ENCODE measurements at regions not wholly inside any gene's neighbourhood (a gene's known extent, or its start where the extent isn't known, plus 50 kb on each side); places are given as distances from the start of the nearest gene placed in this dataset.

DNA sequence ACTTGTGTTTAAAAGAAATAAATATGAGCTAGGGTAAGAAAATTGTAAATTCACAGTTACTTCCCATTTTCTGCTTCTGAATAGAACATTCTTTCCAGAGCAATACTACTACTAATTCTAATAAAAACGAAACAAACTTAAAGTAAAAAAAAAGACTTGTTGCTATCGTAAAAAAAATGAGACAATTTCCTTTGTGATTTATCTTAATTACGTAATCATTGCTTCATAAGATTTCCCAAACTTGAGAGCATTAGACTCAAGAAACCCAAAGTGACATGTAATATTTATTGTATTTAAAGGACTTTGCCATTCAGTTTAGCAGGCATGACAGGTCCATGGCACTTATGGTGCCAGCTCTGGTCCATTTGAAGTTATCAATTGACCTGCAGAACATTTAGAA, 153.8 kb downstream of the AQP4 start:
- no peaks in the 10 kb centered on the region for H3K36me3 ChIP-seq (ENCODE audit: control insufficient read depth, insufficient read depth, low read length)
- H3K27me3 ChIP-seq (ENCODE audit: control insufficient read depth, insufficient read depth, low read length), result peaks cover 6% of the 10 kb centered on the region
- no peak overlapping the region for H3K9ac ChIP-seq (ENCODE audit: low read depth, low read length)
- H3K4me3 ChIP-seq (ENCODE audit: low read depth, low read length), result no peak overlapping the region
- peaks cover 16% of the 10 kb centered on the region for H3K4me1 ChIP-seq (ENCODE audit: control insufficient read depth, insufficient read depth, low read length)
- no peaks in the 10 kb centered on the region for H3K9me3 ChIP-seq (ENCODE audit: control insufficient read depth, insufficient read depth, low read length)

DNA sequence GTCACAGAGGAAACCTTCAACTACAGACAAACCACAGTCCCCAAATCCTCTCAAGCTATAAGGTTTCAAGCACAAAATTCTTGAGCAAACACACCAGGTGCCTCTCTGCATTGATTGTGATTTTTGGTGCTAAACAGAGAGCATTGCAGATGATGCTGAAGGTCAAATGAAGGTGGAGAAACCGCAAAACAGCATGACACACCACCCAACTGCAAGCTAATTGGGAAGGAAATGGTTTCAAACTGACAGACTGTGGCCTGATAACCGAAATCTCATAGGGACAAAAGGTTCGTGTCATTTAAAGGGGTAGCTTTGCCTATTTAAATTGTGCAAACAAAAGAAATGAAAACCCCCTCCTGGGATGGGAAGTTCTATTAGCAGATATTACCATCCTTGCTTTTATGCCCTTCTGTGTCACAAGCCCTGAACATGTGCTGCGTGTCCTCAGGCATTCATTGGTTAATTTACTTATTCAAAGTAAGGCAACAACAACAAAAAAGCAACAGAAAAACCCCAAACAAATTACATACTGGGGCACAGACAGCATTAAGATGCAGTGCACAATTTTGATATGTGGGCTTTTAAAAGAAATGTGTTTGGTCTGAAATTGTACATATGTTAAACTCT, 154.9 kb downstream of the AQP4 start:
- Histone ChIP-seq H3K4me3 (ENCODE audit: low read depth, low read length) (no peak overlapping the region), H3K9me3 (ENCODE audit: control insufficient read depth, insufficient read depth, low read length) (no peaks in the 10 kb centered on the region), H3K9ac (ENCODE audit: low read depth, low read length) (no peak overlapping the region), H3K36me3 (ENCODE audit: control insufficient read depth, insufficient read depth, low read length) (no peaks in the 10 kb centered on the region), H3K4me1 (ENCODE audit: control insufficient read depth, insufficient read depth, low read length) (peaks cover 16% of the 10 kb centered on the region), H3K27me3 (ENCODE audit: control insufficient read depth, insufficient read depth, low read length) (peaks cover 9% of the 10 kb centered on the region)

DNA sequence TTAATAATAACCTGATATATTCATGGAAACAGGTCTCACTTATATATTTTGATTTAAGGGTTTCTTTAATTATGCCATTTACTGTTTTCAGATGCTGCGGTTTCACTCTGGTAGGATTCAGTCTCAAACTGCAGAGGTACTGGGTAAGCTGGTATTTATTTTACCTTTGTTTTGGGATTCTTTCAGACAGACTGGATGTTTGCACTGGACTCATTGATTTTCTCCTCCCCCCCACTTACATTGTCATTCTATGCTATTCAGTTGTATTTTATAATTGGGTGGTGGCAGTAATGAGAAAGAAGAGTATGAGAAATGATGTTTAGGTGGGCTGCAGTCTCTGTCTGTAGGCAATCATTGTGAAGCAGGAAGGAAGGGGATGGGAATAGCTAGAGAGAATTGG, 155.6 kb downstream of the AQP4 start:
- H3K4me3 ChIP-seq (ENCODE audit: low read depth, low read length), result no peak overlapping the region
- no peaks in the 10 kb centered on the region for H3K9me3 ChIP-seq (ENCODE audit: control insufficient read depth, insufficient read depth, low read length)
- no peak overlapping the region for H3K9ac ChIP-seq (ENCODE audit: low read depth, low read length)
- H3K4me1 ChIP-seq (ENCODE audit: control insufficient read depth, insufficient read depth, low read length), result peaks cover 16% of the 10 kb centered on the region
- no peaks in the 10 kb centered on the region for H3K36me3 ChIP-seq (ENCODE audit: control insufficient read depth, insufficient read depth, low read length)
- peaks cover 12% of the 10 kb centered on the region for H3K27me3 ChIP-seq (ENCODE audit: control insufficient read depth, insufficient read depth, low read length)

DNA sequence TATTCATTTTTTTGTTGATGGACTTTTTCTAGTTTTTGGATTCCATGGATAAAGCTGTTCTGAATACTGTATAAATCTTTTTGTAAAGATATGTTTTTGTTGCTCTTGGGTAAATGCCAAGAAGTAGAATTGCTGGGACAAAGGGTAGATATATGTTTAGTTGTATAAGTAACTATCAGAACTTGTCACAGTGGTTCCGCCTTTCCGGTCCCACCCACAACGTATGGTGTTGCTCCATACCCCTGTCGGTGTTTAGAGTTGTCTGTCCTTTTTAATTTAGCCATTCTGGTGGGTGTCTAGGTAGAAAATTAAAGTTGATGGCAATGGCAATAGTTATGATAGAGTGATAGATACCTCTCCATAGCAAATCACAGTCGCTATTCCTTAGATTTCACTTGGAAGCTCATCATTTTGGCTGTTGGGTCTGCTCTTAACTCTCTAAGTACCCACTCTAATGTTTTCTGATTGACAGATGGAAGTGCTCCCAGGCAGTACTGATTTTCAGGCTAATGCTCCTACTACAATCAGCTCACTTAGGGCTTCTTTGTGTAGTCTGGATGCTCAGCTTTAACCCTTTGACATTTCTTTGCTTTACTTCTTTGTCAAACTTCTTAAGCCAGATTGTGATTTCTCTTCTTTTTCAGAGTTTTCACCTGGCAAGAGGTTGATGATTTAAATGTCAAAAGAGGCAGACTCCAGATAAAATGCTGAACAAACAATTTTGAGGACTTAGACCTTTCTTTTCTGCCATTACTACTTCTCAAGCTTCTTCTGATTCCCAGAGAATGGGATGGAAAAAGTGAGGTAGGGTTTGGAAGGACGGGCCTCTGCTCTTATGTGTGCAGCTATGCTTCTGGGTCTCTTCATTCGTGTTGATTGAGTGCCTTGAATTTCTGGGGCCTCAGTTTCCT, 156.4 kb downstream of the AQP4 start:
- Histone ChIP-seq H3K4me3 (ENCODE audit: low read depth, low read length) (no peak overlapping the region), H3K9me3 (ENCODE audit: control insufficient read depth, insufficient read depth, low read length) (no peaks in the 10 kb centered on the region), H3K27me3 (ENCODE audit: control insufficient read depth, insufficient read depth, low read length) (peaks cover 16% of the 10 kb centered on the region), H3K4me1 (ENCODE audit: control insufficient read depth, insufficient read depth, low read length) (peaks cover 16% of the 10 kb centered on the region), H3K9ac (ENCODE audit: low read depth, low read length) (no peak overlapping the region), H3K36me3 (ENCODE audit: control insufficient read depth, insufficient read depth, low read length) (no peaks in the 10 kb centered on the region)

DNA sequence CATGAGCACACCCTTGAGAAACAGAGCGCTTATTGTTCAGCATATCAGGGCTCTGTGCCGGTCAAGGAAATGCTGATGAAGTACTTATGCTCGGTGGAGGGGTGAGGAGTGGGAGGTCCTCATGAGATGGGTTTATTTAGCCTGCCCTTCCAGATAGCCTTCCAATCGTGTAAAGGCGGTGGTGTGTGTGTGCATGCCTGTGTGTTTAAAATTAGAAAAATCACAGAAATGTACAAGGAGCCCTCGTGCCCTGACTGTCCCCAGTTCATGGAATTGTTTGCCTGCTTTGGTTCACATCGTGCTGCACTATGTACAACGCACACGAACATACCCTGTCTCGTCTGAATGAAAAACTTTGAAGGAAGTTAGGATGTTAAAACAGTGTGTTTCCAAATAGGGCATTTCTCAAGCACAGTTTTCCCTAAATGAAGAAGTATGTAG, 158.6 kb downstream of the AQP4 start:
- Histone ChIP-seq H3K4me3 (ENCODE audit: low read depth, low read length) (no peak overlapping the region), H3K4me1 (ENCODE audit: control insufficient read depth, insufficient read depth, low read length) (peaks cover 16% of the 10 kb centered on the region), H3K36me3 (ENCODE audit: control insufficient read depth, insufficient read depth, low read length) (no peaks in the 10 kb centered on the region), H3K9me3 (ENCODE audit: control insufficient read depth, insufficient read depth, low read length) (no peaks in the 10 kb centered on the region), H3K9ac (ENCODE audit: low read depth, low read length) (no peak overlapping the region), H3K27me3 (ENCODE audit: control insufficient read depth, insufficient read depth, low read length) (peaks cover 35% of the 10 kb centered on the region)

DNA sequence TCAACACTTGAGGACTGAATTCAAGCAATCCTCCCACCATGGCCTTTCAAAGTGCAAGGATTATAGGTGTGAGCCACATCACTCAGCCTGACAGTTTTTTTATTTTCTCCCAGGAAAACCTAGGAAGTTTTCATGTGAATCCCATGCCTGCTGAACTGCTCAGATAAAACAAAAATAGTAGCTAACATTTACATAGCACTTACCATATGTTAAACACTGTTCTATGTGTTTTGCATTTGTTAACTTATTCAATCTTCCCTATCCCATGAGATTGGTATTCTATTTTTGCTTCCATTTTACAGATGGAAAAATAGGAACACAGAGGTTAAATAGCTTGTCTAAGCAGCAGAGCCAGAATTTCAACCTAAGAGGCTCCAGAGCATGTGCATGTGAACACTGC, 157.4 kb upstream of the KCTD1 start:
- no peaks in the 10 kb centered on the region for H3K9me3 ChIP-seq (ENCODE audit: control insufficient read depth, insufficient read depth, low read length)
- H3K36me3 ChIP-seq (ENCODE audit: control insufficient read depth, insufficient read depth, low read length), result no peaks in the 10 kb centered on the region
- H3K4me1 ChIP-seq (ENCODE audit: control insufficient read depth, insufficient read depth, low read length), result peaks cover 14% of the 10 kb centered on the region
- H3K27me3 ChIP-seq (ENCODE audit: control insufficient read depth, insufficient read depth, low read length), result peaks cover 47% of the 10 kb centered on the region
- no peak overlapping the region for H3K9ac ChIP-seq (ENCODE audit: low read depth, low read length)
- no peak overlapping the region for H3K4me3 ChIP-seq (ENCODE audit: low read depth, low read length)

DNA sequence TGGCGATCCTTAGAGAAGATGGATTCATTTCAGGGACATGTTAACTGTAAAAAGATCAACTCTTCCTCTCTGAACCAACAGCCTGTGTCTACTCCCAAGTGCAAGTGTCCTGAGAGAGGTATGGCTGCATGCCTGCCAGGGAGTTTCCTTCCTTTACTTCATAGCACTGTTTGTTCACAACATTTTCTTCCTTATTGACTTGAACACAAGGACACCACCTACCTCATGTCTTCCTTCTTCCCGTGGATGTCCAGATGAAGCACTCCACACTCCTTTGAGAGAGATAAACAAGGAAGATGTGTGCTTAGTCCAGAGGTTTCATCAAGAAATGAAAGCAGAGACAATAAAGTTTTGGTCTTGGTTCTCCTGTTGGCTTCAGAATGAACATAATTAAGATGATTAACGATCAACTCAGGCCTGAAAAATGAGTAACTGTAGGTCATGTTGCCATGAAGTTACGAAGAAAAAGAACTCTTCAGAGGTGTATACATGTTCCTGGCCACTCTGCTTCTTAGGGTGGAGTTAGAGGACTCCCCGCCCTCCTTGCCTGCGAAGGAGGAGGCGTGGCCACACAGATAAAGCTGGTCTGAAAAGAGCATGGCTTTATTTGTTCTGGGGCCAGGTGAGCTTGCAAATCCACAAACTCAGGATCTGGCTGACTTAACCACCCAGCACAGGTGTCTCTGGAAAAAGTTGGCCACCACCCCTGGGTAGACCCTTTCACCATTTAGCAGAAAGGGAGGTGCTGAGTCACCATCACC, 155.0 kb upstream of the KCTD1 start:
- peaks cover 71% of the 10 kb centered on the region for H3K27me3 ChIP-seq (ENCODE audit: control insufficient read depth, insufficient read depth, low read length)
- no peak overlapping the region for H3K4me3 ChIP-seq (ENCODE audit: low read depth, low read length)
- H3K9ac ChIP-seq (ENCODE audit: low read depth, low read length), result no peak overlapping the region
- H3K9me3 ChIP-seq (ENCODE audit: control insufficient read depth, insufficient read depth, low read length), result no peaks in the 10 kb centered on the region
- no peaks in the 10 kb centered on the region for H3K4me1 ChIP-seq (ENCODE audit: control insufficient read depth, insufficient read depth, low read length)
- no peaks in the 10 kb centered on the region for H3K36me3 ChIP-seq (ENCODE audit: control insufficient read depth, insufficient read depth, low read length)

DNA sequence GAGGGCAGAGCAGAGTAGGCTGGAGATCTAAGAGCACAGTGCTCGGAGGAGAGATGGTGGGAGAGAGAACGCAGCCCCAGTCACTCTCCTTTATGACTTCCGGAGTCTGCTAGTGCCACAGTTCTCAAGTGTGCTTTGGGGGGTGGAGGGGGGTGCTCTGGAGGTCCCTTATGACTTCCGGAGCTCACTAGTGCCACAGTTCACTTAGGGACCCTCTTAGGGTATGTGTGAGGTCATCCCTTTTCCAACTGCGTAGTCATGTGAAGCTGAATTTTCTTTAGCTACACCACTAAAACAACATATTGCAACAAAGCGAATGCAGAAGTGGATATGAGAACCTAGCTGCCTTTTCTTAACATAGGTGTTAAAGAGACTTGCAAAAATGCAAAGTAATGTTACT, 153.7 kb upstream of the KCTD1 start:
- Histone ChIP-seq H3K9me3 (ENCODE audit: control insufficient read depth, insufficient read depth, low read length) (no peaks in the 10 kb centered on the region), H3K4me1 (ENCODE audit: control insufficient read depth, insufficient read depth, low read length) (no peaks in the 10 kb centered on the region), H3K27me3 (ENCODE audit: control insufficient read depth, insufficient read depth, low read length) (peaks cover 79% of the 10 kb centered on the region), H3K36me3 (ENCODE audit: control insufficient read depth, insufficient read depth, low read length) (no peaks in the 10 kb centered on the region), H3K4me3 (ENCODE audit: low read depth, low read length) (no peak overlapping the region), H3K9ac (ENCODE audit: low read depth, low read length) (no peak overlapping the region)

DNA sequence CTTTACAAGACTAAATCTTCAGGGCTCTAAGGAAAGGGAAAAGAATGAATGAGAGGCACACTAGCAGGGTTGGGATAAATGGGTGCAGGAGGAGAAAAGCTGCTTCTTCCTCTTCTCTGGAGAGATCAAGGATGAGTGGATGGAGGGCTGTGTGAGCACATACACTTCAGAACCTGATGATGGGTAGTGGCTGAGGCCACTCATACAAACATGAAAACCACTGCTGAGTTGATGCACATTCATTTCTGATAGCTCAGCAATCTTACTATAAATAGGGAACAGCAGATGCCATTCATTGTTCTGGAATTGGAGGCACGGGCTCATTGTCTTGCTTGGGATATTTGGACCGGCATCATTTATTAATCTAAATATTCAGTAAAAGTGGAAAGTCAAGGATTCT, 152.4 kb upstream of the KCTD1 start:
- H3K27me3 ChIP-seq (ENCODE audit: control insufficient read depth, insufficient read depth, low read length), result peaks cover 86% of the 10 kb centered on the region
- no peak overlapping the region for H3K4me3 ChIP-seq (ENCODE audit: low read depth, low read length)
- no peaks in the 10 kb centered on the region for H3K36me3 ChIP-seq (ENCODE audit: control insufficient read depth, insufficient read depth, low read length)
- no peaks in the 10 kb centered on the region for H3K9me3 ChIP-seq (ENCODE audit: control insufficient read depth, insufficient read depth, low read length)
- H3K9ac ChIP-seq (ENCODE audit: low read depth, low read length), result no peak overlapping the region
- H3K4me1 ChIP-seq (ENCODE audit: control insufficient read depth, insufficient read depth, low read length), result no peaks in the 10 kb centered on the region

DNA sequence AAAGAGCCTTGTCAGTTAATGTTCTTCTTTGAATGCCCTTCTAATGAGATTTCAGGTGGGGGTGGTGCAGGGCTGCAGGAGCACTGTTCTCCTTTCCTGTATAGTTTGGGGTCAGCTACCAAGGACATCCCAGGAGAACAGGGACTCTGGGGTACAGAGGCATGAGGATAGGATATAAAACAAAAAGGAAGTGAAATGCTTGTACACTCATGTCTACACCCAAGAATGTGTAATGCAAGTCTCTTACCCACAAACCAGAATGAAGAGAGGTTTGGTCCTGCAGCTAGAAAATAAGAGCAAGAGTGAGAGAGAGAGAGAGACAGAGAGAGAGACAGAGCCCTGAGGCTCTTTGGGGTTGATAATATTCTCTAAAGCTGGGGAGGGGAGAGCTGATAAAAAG, 151.8 kb upstream of the KCTD1 start:
- no peaks in the 10 kb centered on the region for H3K4me1 ChIP-seq (ENCODE audit: control insufficient read depth, insufficient read depth, low read length)

DNA sequence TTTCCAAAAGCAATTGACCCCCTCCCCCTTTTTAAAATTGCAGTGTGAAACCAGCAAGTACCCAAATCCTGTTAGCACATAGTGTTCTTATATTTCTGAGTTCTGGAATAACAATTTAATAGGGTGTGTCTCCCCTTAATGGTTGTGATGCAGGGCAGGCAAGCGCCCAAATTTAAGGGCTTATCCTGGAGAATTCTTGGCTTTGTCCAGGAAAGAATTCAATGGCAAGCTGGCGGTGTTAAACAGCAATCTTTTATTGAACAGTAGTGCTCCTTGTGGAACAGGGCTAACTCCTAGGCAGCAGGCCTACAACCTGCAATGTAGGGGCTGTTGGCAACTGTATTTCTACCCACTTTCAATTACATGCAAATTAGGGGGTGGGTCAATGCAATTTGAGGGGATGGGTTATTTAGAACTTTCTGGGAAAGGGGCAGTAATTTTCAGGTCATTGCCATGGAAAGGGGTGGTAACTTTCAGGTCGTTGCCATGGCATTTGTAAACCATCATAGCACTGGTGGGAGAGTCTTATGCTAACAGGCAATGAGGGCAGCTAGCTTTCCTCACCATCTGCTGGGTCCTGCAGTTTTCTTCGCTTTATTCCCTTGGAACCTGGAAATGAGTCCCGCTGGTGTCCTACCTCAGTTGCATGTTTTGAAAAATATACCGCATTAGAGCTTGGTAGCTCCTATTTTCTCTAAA, 149.0 kb upstream of the KCTD1 start:
- no peaks in the 10 kb centered on the region for H3K4me1 ChIP-seq (ENCODE audit: control insufficient read depth, insufficient read depth, low read length)

More for the DNA sequence above, 151.8 kb upstream of the KCTD1 start:
- Histone ChIP-seq H3K9ac (ENCODE audit: low read depth, low read length) (no peak overlapping the region), H3K36me3 (ENCODE audit: control insufficient read depth, insufficient read depth, low read length) (no peaks in the 10 kb centered on the region), H3K4me3 (ENCODE audit: low read depth, low read length) (no peak overlapping the region), H3K9me3 (ENCODE audit: control insufficient read depth, insufficient read depth, low read length) (no peaks in the 10 kb centered on the region), H3K27me3 (ENCODE audit: control insufficient read depth, insufficient read depth, low read length) (peaks cover 83% of the 10 kb centered on the region)

More for the DNA sequence above, 149.0 kb upstream of the KCTD1 start:
- H3K4me3 ChIP-seq (ENCODE audit: low read depth, low read length), result no peak overlapping the region
- H3K9me3 ChIP-seq (ENCODE audit: control insufficient read depth, insufficient read depth, low read length), result no peaks in the 10 kb centered on the region
- peaks cover 67% of the 10 kb centered on the region for H3K27me3 ChIP-seq (ENCODE audit: control insufficient read depth, insufficient read depth, low read length)
- H3K36me3 ChIP-seq (ENCODE audit: control insufficient read depth, insufficient read depth, low read length), result no peaks in the 10 kb centered on the region
- no peak overlapping the region for H3K9ac ChIP-seq (ENCODE audit: low read depth, low read length)
